GM18861 (cell line): ENCODE measurements at regions not wholly inside any gene's neighbourhood (a gene's known extent, or its start where the extent isn't known, plus 50 kb on each side); places are given as distances from the start of the nearest gene placed in this dataset.

Source experiments
- ATAC-seq: cut with Tn5 transposase; IDR thresholded peaks from one replicate; pipeline ENCODE4 v1.9.1; 2021; ENCODE audit not compliant: unreplicated experiment

DNA sequence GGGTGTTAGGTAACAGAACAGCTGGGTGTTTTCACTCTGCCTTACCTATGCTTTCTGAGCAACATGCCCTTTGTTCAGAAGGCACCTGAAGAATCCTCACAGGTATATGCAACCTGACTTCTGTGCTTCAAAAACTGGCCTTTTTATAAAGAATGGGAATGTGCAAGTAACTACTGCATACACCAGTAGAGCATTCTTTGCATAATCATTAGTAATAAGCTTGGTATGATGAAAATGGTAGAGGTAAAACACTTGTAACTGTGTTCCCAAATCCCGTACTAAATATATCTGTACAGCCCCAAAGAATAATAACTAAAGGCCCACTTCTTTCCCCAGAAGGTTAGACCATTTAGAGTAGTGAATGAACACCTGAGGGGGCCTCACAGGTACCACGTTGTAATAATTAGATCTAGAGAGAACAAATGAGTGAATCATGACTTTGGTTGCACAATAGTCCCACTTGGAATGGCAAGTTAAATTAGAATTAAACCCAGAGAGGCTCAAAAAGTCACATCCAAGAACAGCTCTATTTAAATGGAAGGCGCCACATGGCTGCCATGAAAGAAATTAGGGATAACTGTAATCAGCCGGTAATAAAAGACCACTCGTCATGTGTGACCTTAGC is 413.9 kb downstream of the KLF12 start:
- ATAC-seq: no peak

DNA sequence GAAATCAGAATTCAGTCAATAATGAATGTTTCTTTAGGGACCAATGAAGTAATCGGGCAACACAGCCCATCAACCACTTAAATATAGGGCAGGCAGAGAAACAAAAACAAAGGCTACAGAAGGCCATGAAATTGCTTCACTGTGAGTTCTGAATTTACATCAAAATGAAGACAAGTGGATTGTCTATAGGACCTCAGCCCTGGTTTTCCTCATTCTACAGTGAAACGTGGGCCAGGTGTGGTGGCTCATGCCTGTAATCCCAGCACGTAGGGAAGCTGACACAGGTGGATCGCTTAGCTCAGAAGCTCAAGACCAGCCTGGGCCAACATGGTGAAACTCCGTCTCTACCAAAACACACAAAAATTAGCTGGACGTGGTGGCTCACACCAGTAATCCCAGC is 416.0 kb downstream of the KLF12 start:
- no peak for ATAC-seq

DNA sequence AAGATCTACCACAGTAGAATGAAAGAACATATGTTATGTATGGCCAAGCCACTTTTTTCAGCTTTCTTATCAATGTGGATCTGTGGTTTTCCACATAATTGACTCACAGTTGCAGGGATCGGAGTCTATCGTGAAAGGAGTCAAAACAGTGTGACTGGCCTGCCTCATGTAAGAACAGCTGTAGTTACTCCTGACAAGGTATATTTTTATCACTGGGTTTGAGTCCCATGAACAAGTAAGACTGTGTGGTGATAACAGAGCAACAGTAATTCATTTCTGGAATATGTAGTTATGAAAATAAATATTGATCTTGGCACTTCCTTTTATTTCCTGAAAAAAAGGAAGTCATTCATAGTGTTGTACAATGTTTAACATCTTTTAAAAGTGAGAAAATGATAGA is 416.6 kb downstream of the KLF12 start:
- ATAC-seq: no peak

DNA sequence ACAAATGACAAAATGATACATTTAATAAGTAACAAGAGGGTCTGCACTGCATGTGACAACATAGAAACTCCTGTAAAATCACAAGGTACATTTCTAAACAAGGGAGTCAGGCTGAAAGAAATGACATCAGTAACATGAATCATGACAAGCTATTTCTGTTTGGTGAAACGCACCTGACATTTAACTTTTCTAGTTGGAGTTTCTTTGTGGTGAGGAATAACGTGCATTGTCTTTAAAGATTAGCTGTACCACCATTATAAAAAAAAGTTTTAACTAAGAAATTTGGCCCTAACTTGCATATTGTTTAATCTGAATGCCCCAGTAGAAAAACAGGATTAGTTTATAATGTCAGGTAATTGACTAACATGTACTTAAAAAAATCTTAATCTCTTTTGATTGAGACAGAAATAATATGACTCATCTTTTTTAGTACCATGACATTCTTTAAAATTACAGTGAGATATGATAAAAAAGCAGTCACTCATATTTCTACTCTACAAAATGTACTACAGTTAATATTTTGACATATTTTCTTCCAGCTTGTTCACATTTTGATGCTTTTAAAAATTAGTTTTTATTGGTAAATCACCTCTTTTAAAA is 418.2 kb downstream of the KLF12 start:
- ATAC-seq: peak; percentile 52

DNA sequence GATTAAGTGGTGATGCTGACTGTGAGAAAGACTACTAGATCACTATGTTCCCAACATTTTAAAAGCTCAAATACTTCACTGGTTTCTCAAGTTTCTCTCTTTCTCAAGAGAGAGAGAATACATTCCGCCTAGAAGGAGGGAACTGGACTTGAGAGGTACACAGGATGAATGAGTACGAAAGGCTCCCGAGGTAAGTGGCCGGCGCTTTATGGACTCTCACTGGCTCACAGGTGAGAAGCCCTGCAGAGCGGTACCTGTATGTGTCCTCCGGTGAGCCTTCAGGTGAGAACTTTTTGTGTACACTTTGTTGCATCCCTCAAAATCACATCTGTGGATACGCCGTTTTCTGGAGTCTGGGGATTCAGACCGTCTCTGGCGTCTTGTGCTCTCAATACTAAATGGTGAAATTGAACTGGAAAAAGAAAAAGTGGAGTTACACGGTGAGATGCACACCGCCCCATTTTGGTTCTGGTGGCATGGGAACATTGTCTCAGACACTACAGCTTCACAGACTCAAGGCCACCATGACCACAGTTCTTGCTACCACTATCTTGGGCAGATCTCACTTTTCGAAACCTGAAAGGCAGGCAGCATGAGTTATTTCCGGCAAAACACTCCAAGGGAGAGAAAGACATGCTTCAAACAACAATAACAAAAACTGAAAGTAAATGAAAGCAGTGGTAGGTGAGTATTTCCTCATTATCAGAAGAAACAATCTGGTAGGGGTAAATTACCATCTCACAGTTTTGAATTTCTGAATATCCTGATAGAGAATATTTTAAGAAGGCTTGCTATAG is 418.9 kb downstream of the KLF12 start:
- ATAC-seq: peak; percentile 83

DNA sequence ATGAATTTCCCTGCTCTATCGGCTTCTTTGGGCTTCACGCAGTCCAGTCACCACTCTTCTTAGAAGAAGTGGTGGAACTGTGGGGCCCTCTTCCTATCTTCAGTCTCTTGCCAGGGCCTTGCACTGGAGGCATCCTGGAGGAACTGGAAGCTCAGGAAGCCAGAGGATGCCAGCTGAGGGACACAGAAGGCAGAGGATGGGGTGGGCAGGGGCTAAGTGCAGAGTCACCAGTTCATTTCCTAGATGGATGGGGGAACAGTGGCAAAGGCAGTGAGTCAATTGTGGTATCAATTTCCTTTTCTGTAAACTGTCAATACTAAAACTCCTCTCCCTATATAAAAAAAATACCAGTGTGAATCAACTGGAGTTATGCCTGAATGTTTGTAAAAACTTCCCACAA is 419.7 kb downstream of the KLF12 start:
- ATAC-seq: no peak

DNA sequence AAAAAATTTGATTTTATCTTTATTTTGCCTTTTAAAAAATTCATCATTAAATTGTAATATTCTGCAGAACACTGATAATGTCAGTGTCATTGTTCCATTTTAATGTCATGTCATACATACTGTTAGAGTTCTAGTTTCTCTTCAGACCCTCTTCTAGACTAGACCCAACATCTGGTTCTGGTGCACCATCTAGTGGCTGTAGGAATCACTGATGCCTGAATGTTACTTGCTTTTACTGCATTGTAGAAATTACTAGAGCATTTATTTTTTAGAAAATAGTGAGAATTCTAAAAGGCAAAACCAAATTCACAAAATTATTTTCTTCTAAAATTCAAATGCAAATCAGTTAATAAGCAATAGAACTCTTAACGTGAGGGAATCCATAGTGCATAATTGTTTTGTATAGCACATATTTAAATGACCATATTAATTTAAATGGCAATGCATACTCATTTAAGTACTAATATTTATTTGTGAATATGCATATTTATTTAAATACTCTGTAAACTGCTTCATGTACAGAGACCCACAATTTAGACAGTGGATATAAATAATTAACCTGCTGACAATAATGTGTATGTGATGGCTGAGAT is 425.7 kb downstream of the KLF12 start:
- peak; percentile 89 for ATAC-seq

DNA sequence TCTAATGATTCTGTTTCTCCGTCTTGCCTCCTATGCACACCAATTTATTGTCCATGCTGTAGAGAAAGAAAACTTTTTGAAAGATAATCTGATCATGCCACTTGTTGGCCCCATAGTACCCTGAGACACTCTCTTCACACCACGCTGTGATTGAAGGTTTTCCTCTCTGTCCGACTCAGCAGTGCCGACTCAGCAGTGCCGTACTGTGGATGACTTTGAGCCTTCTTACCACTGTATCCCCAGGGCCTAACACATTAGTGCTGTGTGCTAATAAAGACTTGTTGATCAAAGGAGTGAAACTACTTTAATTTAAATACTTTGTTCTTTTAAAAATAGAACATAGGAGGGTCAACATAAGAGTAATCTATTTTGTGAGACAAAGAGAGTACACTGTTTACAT is 429.6 kb downstream of the KLF12 start:
- no peak for ATAC-seq

DNA sequence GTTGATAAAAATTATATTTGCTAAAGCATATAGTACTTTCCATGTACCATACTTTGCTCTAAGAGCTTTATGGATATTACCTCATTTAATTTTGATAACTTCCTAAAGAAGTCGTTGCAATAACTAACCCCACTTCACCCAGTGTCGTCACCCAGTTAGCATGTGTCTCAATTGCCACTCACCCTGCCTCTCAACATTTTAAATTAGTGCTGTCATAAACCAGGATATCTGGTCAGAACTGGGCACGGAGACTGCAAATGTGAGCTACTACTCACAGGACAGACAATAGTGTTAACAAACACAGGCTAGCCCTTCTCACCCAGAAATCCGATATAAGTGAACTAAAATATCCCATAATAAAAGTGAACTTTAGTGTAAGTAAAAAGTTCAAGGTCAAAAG is 430.6 kb downstream of the KLF12 start:
- ATAC-seq: no peak

DNA sequence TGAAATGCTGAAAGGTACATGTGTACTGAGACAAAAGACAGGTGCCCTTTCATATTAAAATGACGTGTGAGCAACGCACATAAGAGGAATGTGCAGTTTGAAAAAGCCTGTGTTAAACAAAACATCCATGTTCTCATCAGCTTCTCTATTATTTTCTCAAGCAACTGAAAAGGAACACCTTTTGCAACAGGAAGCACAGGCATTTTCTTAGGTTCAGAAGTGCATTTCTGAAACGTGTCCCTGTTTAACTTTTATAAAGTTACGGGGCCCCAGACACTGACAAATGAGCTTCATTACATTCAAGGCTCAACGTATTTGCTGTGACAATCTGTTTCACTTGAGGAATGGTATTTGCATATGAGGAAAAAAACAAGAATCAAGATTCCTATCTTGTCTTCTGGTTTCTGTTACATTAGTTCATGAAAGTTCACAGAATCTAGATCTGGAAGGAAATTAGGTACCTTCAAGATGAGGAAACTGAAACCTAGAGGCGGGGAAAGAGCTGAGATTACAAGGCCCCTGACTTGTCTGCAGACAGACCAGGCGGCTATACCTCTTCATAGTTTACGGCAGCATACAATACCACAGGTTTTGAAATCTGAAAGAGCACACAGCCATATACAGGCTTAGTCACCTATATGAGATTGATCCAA is 431.7 kb downstream of the KLF12 start:
- peak; percentile 85 for ATAC-seq

DNA sequence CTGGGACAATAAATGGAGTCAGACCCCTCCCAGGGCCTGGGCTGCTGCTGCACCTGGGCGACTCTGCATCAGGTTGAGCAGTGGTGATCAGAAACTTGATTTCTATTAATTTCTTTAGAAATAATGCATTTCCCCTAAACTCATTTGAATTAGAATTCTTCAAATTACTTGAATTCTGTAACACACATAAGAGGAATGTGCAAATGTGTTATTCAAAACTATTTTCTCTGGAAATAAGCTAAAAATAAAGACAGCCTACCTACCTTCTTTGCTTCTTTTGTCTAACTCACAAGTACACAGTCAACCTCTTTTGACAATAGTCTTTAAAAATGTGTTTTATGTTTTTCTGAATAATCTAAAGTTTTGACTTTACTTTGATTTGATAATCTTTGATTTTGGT is 433.0 kb downstream of the KLF12 start:
- no peak for ATAC-seq

DNA sequence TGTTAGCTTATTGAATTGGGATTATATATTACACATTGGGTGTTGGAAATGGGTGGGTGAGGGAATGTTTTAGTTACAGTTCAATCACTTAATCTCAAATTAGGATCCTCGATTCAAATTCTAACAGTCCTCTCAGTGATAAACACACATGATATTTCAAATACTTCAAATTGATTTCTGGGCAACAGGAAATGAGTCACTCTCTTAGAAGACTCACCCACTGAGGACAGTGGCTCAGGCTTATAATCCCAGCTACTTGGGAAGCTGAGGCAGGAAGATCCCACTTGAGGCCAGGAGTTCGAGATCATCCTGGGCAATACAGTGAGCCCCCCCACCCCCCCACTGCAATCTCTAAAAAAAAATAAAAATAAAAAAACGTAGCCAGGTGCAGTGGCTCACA is 435.3 kb downstream of the KLF12 start:
- ATAC-seq: no peak

DNA sequence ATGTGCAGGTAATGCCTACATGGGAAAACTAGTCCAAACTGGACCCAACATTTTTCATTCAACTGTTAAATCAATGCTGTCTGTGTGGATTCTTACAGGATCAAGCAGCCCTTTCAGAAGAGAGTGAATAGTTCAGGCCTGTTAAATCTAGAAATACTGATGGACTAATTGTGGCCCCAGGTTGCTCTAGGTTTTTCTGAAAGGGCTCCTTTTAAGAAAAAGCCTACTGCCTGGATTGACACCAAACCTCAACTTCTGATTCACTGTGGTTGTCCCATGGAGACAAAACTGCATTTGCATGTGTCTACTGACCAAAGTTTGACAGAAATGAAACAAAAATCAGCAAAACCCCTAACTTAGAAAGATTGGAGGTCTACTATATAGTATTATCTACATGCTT is 437.0 kb downstream of the KLF12 start:
- ATAC-seq: no peak

DNA sequence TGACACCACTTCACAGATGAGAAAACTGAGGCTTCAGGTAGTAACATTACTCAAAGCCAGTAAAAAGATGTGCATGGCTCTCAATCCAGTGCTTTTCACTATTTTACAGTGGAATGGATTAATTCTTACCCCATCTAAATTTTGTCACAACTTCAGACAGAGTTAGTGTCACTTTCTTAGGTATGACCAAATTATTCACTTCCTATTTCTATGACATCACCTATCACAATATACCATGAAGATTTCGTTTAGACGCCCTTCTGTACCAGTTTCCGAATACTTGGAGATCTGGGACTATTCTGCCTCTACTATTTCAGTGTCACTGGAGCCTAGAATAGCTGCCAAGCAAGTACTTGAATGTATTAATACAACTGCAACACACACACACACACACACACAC is 437.5 kb downstream of the KLF12 start:
- no peak for ATAC-seq

DNA sequence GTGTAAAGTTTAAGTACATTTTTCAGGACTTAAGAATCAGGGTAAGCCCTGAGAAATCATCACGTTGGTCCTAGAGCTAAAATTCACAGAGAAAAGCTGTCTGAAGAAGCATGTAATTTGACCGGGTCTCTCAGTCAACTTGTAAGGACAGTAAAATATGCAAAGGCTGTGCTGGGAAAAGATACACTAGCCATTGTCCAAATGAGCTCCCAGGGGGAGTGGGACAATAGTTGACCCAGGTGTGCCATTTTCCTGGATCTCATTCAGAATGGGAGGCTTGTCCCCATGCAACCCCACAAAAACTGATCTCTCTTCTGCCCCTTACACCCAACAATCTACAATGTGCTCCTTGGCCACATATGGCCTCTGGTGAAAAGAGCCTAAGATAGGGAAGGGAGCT is 437.9 kb downstream of the KLF12 start:
- no peak for ATAC-seq

DNA sequence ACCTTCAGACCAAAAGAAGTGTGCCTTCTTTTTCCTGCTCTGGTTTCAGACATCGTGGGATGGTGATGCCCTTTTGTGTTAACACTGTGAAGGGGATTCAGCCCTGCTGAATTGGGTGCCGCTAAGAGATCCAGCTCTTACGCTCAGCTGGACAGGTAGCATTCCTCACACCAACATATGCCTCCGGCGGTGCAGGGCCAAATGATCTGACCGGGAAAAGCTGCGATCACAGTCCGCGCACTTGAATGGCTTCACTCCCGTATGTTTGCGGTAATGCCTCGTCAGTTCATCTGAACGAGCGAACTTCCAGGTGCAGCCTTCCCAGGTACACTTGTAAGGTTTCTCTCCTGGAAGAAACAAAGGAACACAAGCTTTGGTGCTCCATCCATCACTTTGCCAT is 438.9 kb downstream of the KLF12 start:
- ATAC-seq: no peak

DNA sequence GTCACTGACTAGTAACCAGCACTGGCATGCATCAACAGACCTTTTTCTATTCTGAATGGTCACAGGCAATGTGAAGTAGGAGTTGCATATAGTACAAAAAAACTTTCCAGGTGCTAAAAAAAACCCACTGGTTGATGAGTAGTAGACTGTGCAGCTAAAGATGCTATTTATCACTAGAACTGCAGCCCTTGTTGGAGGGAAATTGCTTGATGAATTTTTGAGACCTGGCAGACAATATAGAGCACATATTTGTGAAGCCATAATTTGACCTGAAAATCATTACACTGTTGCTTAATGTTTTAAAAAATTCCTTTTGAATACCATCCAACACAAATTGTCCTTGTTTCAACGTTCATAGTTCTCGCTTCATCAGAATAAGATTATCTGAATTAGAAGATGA is 441.0 kb downstream of the KLF12 start:
- no peak for ATAC-seq

DNA sequence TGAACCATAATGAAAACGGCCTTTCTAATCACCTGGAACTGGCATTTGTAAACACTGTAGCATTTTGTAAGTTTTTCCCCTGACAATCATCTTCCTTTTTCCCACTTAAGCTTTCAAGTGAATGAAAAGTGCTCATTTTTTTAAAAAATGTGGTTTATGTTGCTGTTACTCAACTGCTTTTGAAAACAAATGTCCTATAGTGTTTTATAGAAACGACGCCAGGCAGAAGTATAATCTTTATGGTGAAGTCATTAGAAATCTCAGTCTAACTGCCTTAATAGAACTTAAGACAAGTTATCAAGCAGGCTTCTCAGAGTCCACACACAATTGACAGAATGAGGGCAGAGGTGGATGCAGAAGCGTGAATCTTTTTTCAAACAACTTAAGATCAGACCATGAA is 442.3 kb downstream of the KLF12 start:
- ATAC-seq: no peak

DNA sequence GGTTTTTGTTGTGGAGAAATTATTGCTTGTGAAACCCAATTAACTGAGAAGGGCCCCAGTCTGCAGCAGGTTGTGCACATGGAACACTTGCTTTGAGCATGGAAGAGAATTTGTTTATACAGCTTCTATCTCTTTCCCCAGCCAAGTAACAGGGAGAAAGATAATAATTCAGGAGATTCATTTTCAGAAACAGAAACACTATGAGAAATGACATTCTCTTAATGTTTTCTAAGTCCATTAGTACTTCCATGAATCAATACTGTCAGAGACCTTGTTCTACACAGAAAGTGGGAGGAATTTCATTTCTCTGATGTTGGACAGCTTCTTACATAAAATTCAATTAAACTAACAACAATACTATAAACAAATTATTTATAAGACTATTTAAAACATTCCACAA is 446.3 kb downstream of the KLF12 start:
- ATAC-seq: no peak

DNA sequence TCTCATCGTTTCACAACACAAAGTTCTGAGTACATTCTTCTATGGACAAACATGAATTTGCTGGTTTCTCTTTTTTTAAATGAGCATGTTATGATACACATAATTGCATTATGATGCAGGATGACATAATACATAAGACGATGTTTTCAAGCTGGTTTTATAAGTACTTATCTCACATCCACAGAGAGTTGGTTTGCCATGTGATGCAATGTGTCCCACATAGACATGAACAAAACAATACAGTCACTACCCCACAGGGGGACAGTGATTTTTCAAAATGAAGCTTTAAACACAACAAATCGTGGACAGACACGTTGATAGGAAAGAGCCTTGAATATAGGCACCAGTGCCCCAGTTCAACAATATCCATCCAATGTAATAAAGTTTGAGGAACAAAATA is 447.1 kb downstream of the KLF12 start:
- ATAC-seq: no peak

DNA sequence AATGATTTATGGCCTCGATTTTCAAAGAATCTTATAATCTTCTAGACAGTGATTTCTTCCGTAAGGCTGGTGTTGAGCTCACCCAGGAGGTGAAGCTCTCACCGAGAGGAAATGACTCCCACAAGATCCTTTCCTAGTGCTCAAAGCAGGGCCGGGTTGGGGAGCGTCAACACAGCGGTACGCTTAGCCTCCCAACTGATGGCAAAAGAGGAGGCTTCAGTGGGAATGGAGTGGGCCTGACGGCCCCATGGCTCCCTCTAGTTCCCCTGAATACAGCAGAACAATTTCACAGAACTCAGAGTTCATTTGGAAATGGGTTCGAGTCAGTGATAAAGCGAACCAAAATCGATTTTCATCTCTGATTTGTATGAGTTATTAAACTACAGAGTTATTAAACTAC is 449.5 kb downstream of the KLF12 start:
- no peak for ATAC-seq

DNA sequence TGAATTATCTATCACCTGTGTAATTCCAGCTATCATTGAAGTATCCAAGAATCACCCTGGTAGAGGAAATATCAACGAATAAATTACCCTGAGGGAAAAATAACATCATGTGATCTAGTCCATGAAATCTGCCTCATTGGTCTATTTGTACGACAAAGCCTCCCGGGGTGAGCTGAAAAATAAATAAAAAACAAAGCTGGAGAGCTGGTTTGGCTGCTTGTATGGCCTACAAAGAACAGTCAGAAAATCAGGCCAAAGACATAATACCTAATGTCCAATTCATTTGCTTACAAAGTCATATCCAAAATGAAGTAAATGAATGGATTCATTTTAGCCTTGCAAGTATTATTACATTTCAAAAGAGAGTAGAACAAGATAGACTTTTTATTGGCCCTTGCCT is 449.9 kb downstream of the KLF12 start:
- ATAC-seq: no peak
